ENCODE measurements at regions not wholly inside any gene's neighbourhood (a gene's known extent, or its start where the extent isn't known, plus 50 kb on each side); places are given as distances from the start of the nearest gene placed in this dataset.
"Not testable (repeated sequence)": the region's sequence is repeated elsewhere in the genome, so short reads cannot be mapped to it uniquely, and the experiment has no call there.

- no peak overlapping the region for H3K4me3 ChIP-seq (ENCODE audit: low read depth, low read length)
- no peak for TF ChIP-seq POLR2A (IDR thresholded peaks at IDR 0.05; ENCODE audit: extremely low read depth, insufficient read length)
- TF ChIP-seq CTCF (IDR thresholded peaks at IDR 0.05; ENCODE audit: low read depth, low read length): no peak
- no peak for TF ChIP-seq MYC (IDR thresholded peaks at IDR 0.05; ENCODE audit: low read depth, low read length)
- no peak for TF ChIP-seq MAX (IDR thresholded peaks at IDR 0.05; ENCODE audit: low read depth, low read length)
- no peak for DNase-seq (ENCODE audit: low read depth)
These were observed 324.1 kb upstream of the GJE1 start for GRCh38 chr6:141808662-141809061.

GRCh38 chr6:141800973-141801372 is 331.8 kb upstream of the GJE1 start:
- not testable (repeated sequence) for DNase-seq (ENCODE audit: low read depth); H3K4me3 ChIP-seq (ENCODE audit: low read depth, low read length)

GRCh38 chr6:141790921-141791320 is 341.8 kb upstream of the GJE1 start:
- TF ChIP-seq CTCF (IDR thresholded peaks at IDR 0.05; ENCODE audit: low read depth, low read length) (no peak), POLR2A (IDR thresholded peaks at IDR 0.05; ENCODE audit: extremely low read depth, insufficient read length) (no peak), MYC (IDR thresholded peaks at IDR 0.05; ENCODE audit: low read depth, low read length) (no peak), MAX (IDR thresholded peaks at IDR 0.05; ENCODE audit: low read depth, low read length) (no peak)
- H3K4me3 ChIP-seq (ENCODE audit: low read depth, low read length): no peak overlapping the region
- DNase-seq (ENCODE audit: low read depth): no peak

- H3K4me3 ChIP-seq (ENCODE audit: low read depth, low read length): no peak overlapping the region
- no peak for TF ChIP-seq CTCF (IDR thresholded peaks at IDR 0.05; ENCODE audit: low read depth, low read length)
- no peak for TF ChIP-seq MAX (IDR thresholded peaks at IDR 0.05; ENCODE audit: low read depth, low read length)
- DNase-seq (ENCODE audit: low read depth): no peak
These were observed 344.6 kb upstream of the GJE1 start for GRCh38 chr6:141788096-141788495.

GRCh38 chr6:141783585-141783984 is 349.1 kb upstream of the GJE1 start:
- no peak for DNase-seq (ENCODE audit: low read depth)
- TF ChIP-seq POLR2A (IDR thresholded peaks at IDR 0.05; ENCODE audit: extremely low read depth, insufficient read length): no peak
- no peak overlapping the region for H3K4me3 ChIP-seq (ENCODE audit: low read depth, low read length)

GRCh38 chr6:141780296-141780695 is 352.4 kb upstream of the GJE1 start:
- no peak for TF ChIP-seq POLR2A (IDR thresholded peaks at IDR 0.05; ENCODE audit: extremely low read depth, insufficient read length)
- no peak for TF ChIP-seq CTCF (IDR thresholded peaks at IDR 0.05; ENCODE audit: low read depth, low read length)
- TF ChIP-seq MYC (IDR thresholded peaks at IDR 0.05; ENCODE audit: low read depth, low read length): no peak
- no peak for TF ChIP-seq MAX (IDR thresholded peaks at IDR 0.05; ENCODE audit: low read depth, low read length)
- DNase-seq (ENCODE audit: low read depth): no peak
- no peak overlapping the region for H3K4me3 ChIP-seq (ENCODE audit: low read depth, low read length)

- DNase-seq (ENCODE audit: low read depth): no peak
- no peak for TF ChIP-seq CTCF (IDR thresholded peaks at IDR 0.05; ENCODE audit: low read depth, low read length)
- H3K4me3 ChIP-seq (ENCODE audit: low read depth, low read length): no peak overlapping the region
These were observed 368.3 kb upstream of the GJE1 start for GRCh38 chr6:141764388-141764787.
